ENCODE measurements at regions not wholly inside any gene's neighbourhood (a gene's known extent, or its start where the extent isn't known, plus 50 kb on each side); places are given as distances from the start of the nearest gene placed in this dataset.

- intact Hi-C loops (cut with DNase I; ENCODE audit: low total_unique reads) (no loop called here), in situ Hi-C loops (cut with MboI; ENCODE audit: low sequenced_read_pairs in 4 of 4) (no loop called here)
- Histone ChIP-seq H3K4me3 (no peak overlapping the region), H3K27me3 (no peaks in the 10 kb centered on the region), H3K27ac (no peak overlapping the region), H3K4me1 (no peaks in the 10 kb centered on the region), H3K9me3 (no peaks in the 10 kb centered on the region), H3K36me3 (no peaks in the 10 kb centered on the region)
- ATAC-seq: no peak
- no peak for DNase-seq
- TF ChIP-seq, protein P1, sequence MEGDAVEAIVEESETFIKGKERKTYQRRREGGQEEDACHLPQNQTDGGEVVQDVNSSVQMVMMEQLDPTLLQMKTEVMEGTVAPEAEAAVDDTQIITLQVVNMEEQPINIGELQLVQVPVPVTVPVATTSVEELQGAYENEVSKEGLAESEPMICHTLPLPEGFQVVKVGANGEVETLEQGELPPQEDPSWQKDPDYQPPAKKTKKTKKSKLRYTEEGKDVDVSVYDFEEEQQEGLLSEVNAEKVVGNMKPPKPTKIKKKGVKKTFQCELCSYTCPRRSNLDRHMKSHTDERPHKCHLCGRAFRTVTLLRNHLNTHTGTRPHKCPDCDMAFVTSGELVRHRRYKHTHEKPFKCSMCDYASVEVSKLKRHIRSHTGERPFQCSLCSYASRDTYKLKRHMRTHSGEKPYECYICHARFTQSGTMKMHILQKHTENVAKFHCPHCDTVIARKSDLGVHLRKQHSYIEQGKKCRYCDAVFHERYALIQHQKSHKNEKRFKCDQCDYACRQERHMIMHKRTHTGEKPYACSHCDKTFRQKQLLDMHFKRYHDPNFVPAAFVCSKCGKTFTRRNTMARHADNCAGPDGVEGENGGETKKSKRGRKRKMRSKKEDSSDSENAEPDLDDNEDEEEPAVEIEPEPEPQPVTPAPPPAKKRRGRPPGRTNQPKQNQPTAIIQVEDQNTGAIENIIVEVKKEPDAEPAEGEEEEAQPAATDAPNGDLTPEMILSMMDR (IDR thresholded peaks at IDR 0.05 in 4 of 5, conservative IDR thresholded peaks at IDR 0.05 in 1 of 5): no peak
- TF ChIP-seq POLR2A (IDR thresholded peaks at IDR 0.05): no peak
Measured at GRCh38 chr2:6288791-6289190, 576.9 kb downstream of the CMPK2 start.

- no peaks in the 10 kb centered on the region for H3K9me3 ChIP-seq
- in situ Hi-C loops (cut with MboI; ENCODE audit: low sequenced_read_pairs in 4 of 4): no loop called here
- H3K27me3 ChIP-seq: no peaks in the 10 kb centered on the region
- DNase-seq (no peak), ATAC-seq (no peak)
- no peak overlapping the region for H3K4me3 ChIP-seq
- H3K36me3 ChIP-seq: no peaks in the 10 kb centered on the region
- H3K4me1 ChIP-seq: no peaks in the 10 kb centered on the region
- intact Hi-C loops (cut with DNase I; ENCODE audit: low total_unique reads): no loop called here
- H3K27ac ChIP-seq: no peak overlapping the region
- TF ChIP-seq, protein P1 (IDR thresholded peaks at IDR 0.05 in 4 of 5, conservative IDR thresholded peaks at IDR 0.05 in 1 of 5): no peak
Measured at GRCh38 chr2:6290217-6291015, 575.3 kb downstream of the CMPK2 start.

- no peak for DNase-seq
- no peaks in the 10 kb centered on the region for H3K9me3 ChIP-seq
- TF ChIP-seq, protein P1 (IDR thresholded peaks at IDR 0.05 in 4 of 5, conservative IDR thresholded peaks at IDR 0.05 in 1 of 5): no peak
- TF ChIP-seq POLR2A (IDR thresholded peaks at IDR 0.05): no peak
- no peak overlapping the region for H3K27ac ChIP-seq
- ATAC-seq: no peak
- no peaks in the 10 kb centered on the region for H3K36me3 ChIP-seq
- intact Hi-C loops (cut with DNase I; ENCODE audit: low total_unique reads) (no loop called here), in situ Hi-C loops (cut with MboI; ENCODE audit: low sequenced_read_pairs in 4 of 4) (no loop called here)
- H3K27me3 ChIP-seq: no peaks in the 10 kb centered on the region
- H3K4me3 ChIP-seq: no peak overlapping the region
- H3K4me1 ChIP-seq: no peaks in the 10 kb centered on the region
Measured at GRCh38 chr2:6294791-6295190, 570.9 kb downstream of the CMPK2 start.

GRCh38 chr2:6297238-6297637, 568.5 kb downstream of the CMPK2 start:
- intact Hi-C loops (cut with DNase I; ENCODE audit: low total_unique reads) (no loop called here), in situ Hi-C loops (cut with MboI; ENCODE audit: low sequenced_read_pairs in 4 of 4) (no loop called here)
- no peaks in the 10 kb centered on the region for H3K9me3 ChIP-seq
- DNase-seq (no peak), ATAC-seq (no peak)
- no peaks in the 10 kb centered on the region for H3K4me1 ChIP-seq
- H3K27me3 ChIP-seq: no peaks in the 10 kb centered on the region
- H3K27ac ChIP-seq: no peak overlapping the region
- H3K4me3 ChIP-seq: no peak overlapping the region
- TF ChIP-seq POLR2A (IDR thresholded peaks at IDR 0.05): no peak
- TF ChIP-seq, protein P1 (IDR thresholded peaks at IDR 0.05 in 4 of 5, conservative IDR thresholded peaks at IDR 0.05 in 1 of 5): no peak
- H3K36me3 ChIP-seq: no peaks in the 10 kb centered on the region

- DNase-seq: no peak
- no peak for ATAC-seq
- Histone ChIP-seq H3K27me3 (no peaks in the 10 kb centered on the region), H3K27ac (no peak overlapping the region), H3K9me3 (no peaks in the 10 kb centered on the region), H3K36me3 (no peaks in the 10 kb centered on the region), H3K4me3 (no peak overlapping the region), H3K4me1 (no peaks in the 10 kb centered on the region)
- in situ Hi-C loops (cut with MboI; ENCODE audit: low sequenced_read_pairs in 4 of 4): no loop called here
- intact Hi-C loops (cut with DNase I; ENCODE audit: low total_unique reads): no loop called here
- TF ChIP-seq, protein P1 (IDR thresholded peaks at IDR 0.05 in 4 of 5, conservative IDR thresholded peaks at IDR 0.05 in 1 of 5): no peak
- TF ChIP-seq POLR2A (IDR thresholded peaks at IDR 0.05): no peak
Measured at GRCh38 chr2:6301426-6301825, 564.3 kb downstream of the CMPK2 start.

Measured in gastrocnemius medialis (tissue), 4 donors.